Endodermal cell (in vitro differentiated cells): ENCODE measurements at regions not wholly inside any gene's neighbourhood (a gene's known extent, or its start where the extent isn't known, plus 50 kb on each side); places are given as distances from the start of the nearest gene placed in this dataset.

Source experiments
- DNase-seq: peaks from one replicate; pipeline ENCODE4 v3.0.0-alpha.2; 2017
- H3K27ac ChIP-seq: 2 replicates; pipeline ENCODE4 v1.5.1; 2013; ENCODE audit warnings: mild to moderate bottlenecking, low read depth, low read length, moderate library complexity
- H3K27me3 ChIP-seq: 2 replicates; pipeline ENCODE4 v1.6.1; 2013; ENCODE audit warnings: mild to moderate bottlenecking, low read length, moderate library complexity; ENCODE audit not compliant: insufficient read depth, control insufficient read depth, poor library complexity, severe bottlenecking
- H3K36me3 ChIP-seq: 2 replicates; pipeline ENCODE4 v1.7.0; 2013; ENCODE audit warnings: mild to moderate bottlenecking, low read length, moderate library complexity; ENCODE audit not compliant: control insufficient read depth, insufficient read depth
- H3K4me1 ChIP-seq: one replicate; pipeline ENCODE4 v1.7.0; 2013; ENCODE audit warnings: low read length; ENCODE audit not compliant: control insufficient read depth, insufficient read depth
- H3K4me3 ChIP-seq: 2 replicates; pipeline ENCODE4 v1.5.1; 2013; ENCODE audit warnings: mild to moderate bottlenecking, low read length, moderate library complexity
- H3K9ac ChIP-seq: 2 replicates; pipeline ENCODE4 v1.6.1; 2013; ENCODE audit warnings: mild to moderate bottlenecking, low read length, moderate library complexity; ENCODE audit not compliant: poor library complexity, severe bottlenecking; ENCODE audit errors: extremely low read depth
- H3K9me3 ChIP-seq: 2 replicates; pipeline ENCODE4 v1.6.1; 2013; ENCODE audit warnings: mild to moderate bottlenecking, low read length, moderate library complexity; ENCODE audit not compliant: control insufficient read depth
- H3K27ac Mint-ChIP-seq: 2 replicates; pipeline ENCODE4 v1.8.0; 2020; ENCODE audit warnings: mixed read lengths
- H3K27me3 Mint-ChIP-seq: 2 replicates; pipeline ENCODE4 v1.8.0; 2021; ENCODE audit warnings: mild to moderate bottlenecking, mixed read lengths; ENCODE audit not compliant: insufficient read depth
- H3K36me3 Mint-ChIP-seq: 2 replicates; pipeline ENCODE4 v1.8.0; 2020; ENCODE audit warnings: low read depth, mixed read lengths
- H3K4me1 Mint-ChIP-seq: 2 replicates; pipeline ENCODE4 v1.8.0; 2020; ENCODE audit warnings: mixed read lengths
- H3K4me3 Mint-ChIP-seq: 2 replicates; pipeline ENCODE4 v1.8.0; 2020; ENCODE audit warnings: mild to moderate bottlenecking, moderate library complexity, mixed read lengths
- H3K9me3 Mint-ChIP-seq: 2 replicates; pipeline ENCODE4 v1.8.0; 2020; ENCODE audit warnings: mild to moderate bottlenecking, mixed read lengths
- CTCF ChIP-seq: fragments of 200-600 bp; sonication (generic); conservative IDR thresholded peaks from 2 replicates; pipeline ENCODE4 v1.5.0; 2021; ENCODE audit warnings: antibody characterized with exemption, mild to moderate bottlenecking
- WGBS, 2 experiments: methylation state at CpG; one replicate each; pipeline versions ENCODE4 v1.1.5 to v1.1.7; 2013; ENCODE audit warnings: missing lambda C conversion rate in 2 of 2, mixed read lengths in 1 of 2; ENCODE audit not compliant: insufficient coverage in 1 of 2, insufficient read length in 1 of 2; 5-methylcytosine and 5-hydroxymethylcytosine counted together

GRCh38 chr15:98344591-98344990 is 303.7 kb upstream of the IGF1R start:
- DNase-seq: no peak
- Histone ChIP-seq H3K4me1 (no peaks in the 10 kb centered on the region), H3K36me3 (no peaks in the 10 kb centered on the region), H3K9me3 (no peaks in the 10 kb centered on the region), H3K4me3 (no peak overlapping the region), H3K27ac (no peak overlapping the region), H3K27me3 (no peaks in the 10 kb centered on the region), H3K9ac (no peak overlapping the region)
- Mint-ChIP-seq H3K4me1 (no peaks in the 10 kb centered on the region), H3K27ac (no peak overlapping the region), H3K4me3 (no peak overlapping the region), H3K9me3 (no peaks in the 10 kb centered on the region), H3K36me3 (no peaks in the 10 kb centered on the region), H3K27me3 (peaks cover 3% of the 10 kb centered on the region)
- no peak for TF ChIP-seq CTCF
- 70 to 100% methylated on average over 1 to 2 of the region's 2 CpGs for WGBS, 2 experiments

GRCh38 chr15:98347001-98347400 is 301.3 kb upstream of the IGF1R start:
- Mint-ChIP-seq H3K4me1 (no peaks in the 10 kb centered on the region), H3K27ac (no peak overlapping the region), H3K36me3 (no peaks in the 10 kb centered on the region), H3K27me3 (peaks cover 3% of the 10 kb centered on the region), H3K9me3 (no peaks in the 10 kb centered on the region), H3K4me3 (no peak overlapping the region)
- H3K9me3 ChIP-seq: no peaks in the 10 kb centered on the region
- WGBS, 2 experiments: 78 to 89% methylated on average over 5 to 7 of the region's 7 CpGs
- H3K36me3 ChIP-seq: no peaks in the 10 kb centered on the region
- H3K4me3 ChIP-seq: no peak overlapping the region
- no peak for TF ChIP-seq CTCF
- DNase-seq: no peak
- no peaks in the 10 kb centered on the region for H3K27me3 ChIP-seq
- H3K9ac ChIP-seq: no peak overlapping the region
- H3K4me1 ChIP-seq: no peaks in the 10 kb centered on the region
- H3K27ac ChIP-seq: no peak overlapping the region

- Mint-ChIP-seq H3K4me1 (no peaks in the 10 kb centered on the region), H3K27me3 (peaks cover 3% of the 10 kb centered on the region), H3K36me3 (no peaks in the 10 kb centered on the region), H3K27ac (no peak overlapping the region), H3K9me3 (no peaks in the 10 kb centered on the region), H3K4me3 (no peak overlapping the region)
- no peak for DNase-seq
- H3K4me1 ChIP-seq: no peaks in the 10 kb centered on the region
- no peak for TF ChIP-seq CTCF
- H3K36me3 ChIP-seq: no peaks in the 10 kb centered on the region
- WGBS, 2 experiments: 88 to 91% methylated on average over 6 to 7 of the region's 7 CpGs
- no peak overlapping the region for H3K27ac ChIP-seq
- H3K9ac ChIP-seq: no peak overlapping the region
- H3K27me3 ChIP-seq: no peaks in the 10 kb centered on the region
- H3K9me3 ChIP-seq: no peaks in the 10 kb centered on the region
- H3K4me3 ChIP-seq: no peak overlapping the region
These were observed 300.5 kb upstream of the IGF1R start for GRCh38 chr15:98347866-98348265.
